Right kidney (tissue), 1 donor: ENCODE measurements at regions not wholly inside any gene's neighbourhood (a gene's known extent, or its start where the extent isn't known, plus 50 kb on each side); places are given as distances from the start of the nearest gene placed in this dataset.
"Not testable (repeated sequence)": the region's sequence is repeated elsewhere in the genome, so short reads cannot be mapped to it uniquely, and the experiment has no call there.

Source experiments
- DNase-seq: peaks from one replicate; pipeline ENCODE4 v3.0.0-alpha.2; 2016

DNA sequence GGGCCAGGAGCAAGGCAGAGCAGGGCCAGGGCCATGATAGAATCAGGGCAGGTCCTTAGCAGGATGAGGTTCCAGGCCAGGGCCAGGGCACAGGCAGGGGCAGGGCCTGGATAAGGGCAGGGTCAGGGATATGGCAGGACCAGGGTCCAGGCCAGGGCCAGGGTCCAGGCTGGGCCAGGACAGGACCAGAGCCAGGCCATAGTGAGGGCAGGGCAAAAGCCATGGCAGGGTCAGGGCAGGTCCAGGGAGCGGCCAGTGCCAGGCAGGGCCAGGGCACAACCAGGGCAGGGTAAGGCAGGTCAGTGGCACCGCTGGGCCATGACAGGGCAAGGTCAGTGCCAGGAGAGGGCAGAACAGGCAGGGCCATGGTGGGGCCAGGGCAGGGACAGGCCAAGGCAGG lies 152.2 kb downstream of the LIPI start:
- DNase-seq: no peak

DNA sequence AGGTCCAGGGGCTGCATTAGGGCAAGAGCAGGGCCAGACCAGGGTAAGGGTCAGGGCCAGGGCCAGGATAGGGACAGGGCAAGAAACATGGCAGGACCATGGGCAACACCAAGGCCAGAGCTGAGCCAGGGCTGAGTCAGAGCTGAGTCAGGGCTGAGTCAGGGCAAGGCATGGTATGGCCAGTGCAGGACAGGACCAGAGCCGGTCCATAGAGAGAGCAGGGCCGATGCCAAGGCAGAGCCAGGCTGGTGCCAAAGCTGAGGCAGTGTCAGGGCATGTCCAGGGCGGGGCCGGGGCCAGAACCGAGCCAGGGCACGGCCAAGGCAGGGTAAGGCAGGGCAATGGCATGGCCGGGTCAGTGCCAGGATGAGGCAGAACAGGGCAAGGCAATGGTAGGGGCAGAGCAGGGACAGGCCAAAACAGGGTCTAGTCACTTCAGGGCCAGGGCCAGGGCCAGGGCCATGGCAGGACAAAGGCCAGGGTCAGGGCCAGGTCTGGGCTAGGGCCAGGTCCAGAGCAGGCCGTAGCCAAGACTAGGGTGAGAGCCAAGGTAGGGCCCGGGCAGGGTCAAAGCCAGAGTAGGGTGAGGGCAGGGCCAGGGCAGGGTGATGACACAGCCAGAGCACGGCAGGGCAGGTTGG lies 152.8 kb downstream of the LIPI start:
- DNase-seq: not testable (repeated sequence)

- DNase-seq: no peak
These were observed 153.4 kb downstream of the LIPI start for GRCh38 chr21:14057313-14057712.

- no peak for DNase-seq
These were observed 154.0 kb downstream of the LIPI start for GRCh38 chr21:14056771-14057191.

GRCh38 chr21:14055746-14056515 lies 154.8 kb downstream of the LIPI start:
- DNase-seq: not testable (repeated sequence)

- DNase-seq: no peak
These were observed 156.1 kb downstream of the LIPI start for GRCh38 chr21:14054682-14055081.

DNA sequence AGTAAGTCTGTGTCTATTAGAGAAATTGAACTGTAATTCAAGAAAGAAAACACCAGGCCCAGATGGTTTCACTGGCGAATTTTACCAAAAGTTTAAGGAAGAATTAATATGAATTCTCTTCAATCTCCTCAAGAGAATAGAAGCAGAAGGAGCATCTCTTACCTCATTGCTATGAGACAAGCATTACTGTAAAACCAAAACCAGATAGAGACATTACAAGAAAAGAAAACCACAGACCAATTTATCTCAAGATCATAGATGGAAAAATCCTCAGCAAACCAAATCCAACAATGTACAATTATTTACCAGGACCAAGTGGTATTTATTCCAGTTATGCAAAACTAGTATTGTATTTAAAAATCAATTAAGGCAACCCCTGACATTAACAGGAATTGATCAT lies 160.6 kb downstream of the LIPI start:
- DNase-seq: no peak

DNA sequence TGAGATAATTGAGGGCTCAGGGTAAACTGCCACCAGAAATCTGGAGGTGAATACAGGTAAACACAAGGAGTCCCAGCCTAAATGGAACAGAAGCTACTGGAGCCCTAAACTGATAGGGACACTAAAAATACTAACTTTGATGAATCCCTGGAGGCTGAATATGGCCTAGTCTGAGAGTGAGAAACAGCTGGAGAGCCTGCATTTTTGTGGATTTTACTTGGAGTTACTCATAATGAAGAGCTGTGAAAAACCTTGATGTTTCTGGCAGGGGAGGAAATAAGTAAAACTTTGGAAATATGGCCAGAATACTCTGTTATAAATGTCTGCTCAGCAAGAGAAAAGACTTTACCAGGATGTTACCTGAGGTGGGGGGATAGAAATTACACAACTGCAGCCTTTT lies 164.4 kb downstream of the LIPI start:
- DNase-seq: no peak

DNA sequence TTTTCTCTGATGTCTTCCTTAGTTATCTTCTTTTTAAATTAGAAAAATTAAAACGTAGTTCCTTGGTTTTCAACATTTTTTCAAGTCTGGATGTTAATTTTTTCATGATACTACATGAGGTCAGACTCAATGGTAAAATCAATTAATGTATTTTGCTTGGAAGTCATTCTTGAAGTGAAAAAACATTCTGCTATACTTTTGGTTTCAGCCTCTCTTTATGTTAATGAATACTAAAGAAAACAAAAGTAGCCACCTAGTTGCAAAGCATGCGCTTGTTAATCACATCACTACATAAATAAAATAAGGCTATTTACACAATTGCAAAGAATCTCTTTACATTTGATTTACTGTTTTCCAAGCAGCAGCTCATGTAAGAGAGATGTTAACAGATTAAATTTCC lies 170.4 kb downstream of the LIPI start:
- no peak for DNase-seq

DNA sequence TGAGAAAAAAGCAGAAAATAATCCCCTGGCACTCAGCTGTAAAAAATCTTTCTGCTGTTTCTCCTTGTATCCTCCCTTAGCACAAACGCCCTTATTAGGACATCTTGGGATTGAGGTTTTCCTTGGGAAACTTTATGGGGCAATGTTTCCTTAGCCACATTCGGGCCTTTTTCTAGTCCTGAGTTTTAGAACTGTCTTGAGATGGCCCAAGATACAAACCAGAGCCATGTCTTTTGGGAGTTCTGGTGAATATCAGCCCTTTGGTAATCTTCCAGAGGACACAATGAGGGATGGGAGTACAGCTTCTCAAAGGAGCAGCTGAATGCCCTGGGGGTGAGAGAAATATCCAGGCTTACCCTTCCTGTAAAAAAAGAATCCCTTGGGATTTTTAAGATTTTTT lies 182.1 kb downstream of the LIPI start:
- DNase-seq: not testable (repeated sequence)

GRCh38 chr21:14027235-14027869 lies 183.4 kb downstream of the LIPI start:
- peak; percentile 78 for DNase-seq

DNA sequence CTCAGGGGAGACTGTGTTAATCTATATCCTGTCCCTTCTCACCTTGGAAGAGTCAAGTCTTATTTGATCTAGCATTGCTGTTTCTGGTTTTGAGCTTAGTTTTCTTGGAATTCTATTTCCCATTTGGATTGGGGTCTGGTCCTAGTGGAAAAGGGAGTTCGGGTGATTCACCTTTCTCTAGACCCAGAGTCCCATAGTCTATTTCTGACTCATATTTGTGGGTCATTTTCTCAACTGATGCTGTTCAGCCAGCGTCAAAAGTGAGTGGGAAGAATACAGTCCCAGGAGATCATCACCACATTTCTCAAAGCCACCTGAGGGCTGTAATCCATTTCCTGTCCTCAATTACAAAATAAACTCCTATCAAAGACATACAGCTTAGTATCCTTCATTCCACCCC lies 190.6 kb downstream of the LIPI start:
- DNase-seq: not testable (repeated sequence)

- DNase-seq: not testable (repeated sequence)
These were observed 194.9 kb downstream of the LIPI start for GRCh38 chr21:14015841-14016240.

DNA sequence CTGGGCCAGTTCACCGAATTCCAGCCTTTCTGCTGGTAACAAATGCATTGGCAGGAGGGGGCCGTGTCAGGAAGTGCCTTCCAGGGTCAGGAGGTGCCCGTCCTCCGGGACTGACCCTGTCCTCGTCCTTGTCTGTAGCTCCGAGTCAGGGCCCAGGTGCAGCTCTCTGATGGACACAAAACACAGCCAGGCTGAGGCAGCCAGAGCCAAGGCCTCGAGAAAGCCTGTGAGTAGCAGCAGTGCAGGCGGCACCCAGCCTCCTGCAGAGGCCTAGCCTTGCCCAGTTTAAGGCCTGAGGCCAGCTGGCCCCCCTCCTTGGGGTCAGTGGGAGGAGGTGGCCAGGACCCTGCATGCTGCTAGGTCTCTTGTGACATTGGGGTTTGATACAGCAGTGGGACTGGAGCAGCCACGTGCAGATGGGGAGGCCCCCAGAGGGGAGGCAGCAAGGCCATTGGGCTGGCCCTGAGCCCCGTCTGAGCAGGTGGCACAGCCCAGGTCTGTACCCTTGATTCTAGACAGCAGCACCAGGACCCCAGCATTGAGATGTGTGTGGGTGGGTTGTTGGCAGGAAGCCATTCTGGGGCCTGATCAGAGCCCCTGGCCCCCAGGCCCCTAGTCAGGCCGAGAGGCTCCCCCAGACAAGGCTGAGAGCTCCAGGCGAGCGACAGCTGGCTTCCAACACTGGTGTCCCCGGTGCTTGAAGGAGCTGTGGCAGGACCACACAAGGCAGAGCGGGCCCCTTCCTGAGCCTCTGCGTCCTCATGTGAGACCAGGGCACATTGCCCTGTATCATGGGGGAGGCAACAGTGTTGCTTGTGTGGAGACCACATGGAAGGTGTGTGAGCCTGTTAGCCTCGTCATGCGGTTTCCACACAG lies 196.9 kb downstream of the LIPI start:
- not testable (repeated sequence) for DNase-seq

DNA sequence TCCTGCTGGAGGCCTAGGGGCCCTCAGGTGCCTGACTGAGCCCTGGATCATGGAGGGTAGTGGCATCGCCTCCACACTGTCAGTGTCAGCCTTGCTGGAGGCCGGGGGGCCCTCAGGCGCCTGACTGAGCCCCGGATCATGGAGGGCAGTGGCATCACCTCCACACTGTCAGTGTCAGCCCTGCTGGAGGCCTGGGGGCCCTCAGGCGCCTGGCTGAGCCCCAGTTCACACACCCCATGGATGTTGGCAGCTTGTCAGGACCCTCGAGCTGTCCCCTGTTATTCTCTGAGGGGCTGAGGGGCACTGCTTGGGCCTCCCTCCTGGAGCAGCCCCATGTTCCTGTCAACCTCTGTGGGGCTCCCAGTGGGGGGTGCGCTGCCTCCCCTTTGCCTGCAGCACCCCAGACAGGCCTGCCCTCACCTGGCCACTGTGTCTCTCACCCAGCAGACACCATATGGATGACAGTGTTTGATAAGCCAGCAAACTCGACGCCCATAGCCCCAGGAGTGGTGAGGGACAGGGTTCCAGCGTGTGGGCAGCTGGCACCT lies 197.6 kb downstream of the LIPI start:
- DNase-seq: no peak

GRCh38 chr21:14012409-14012808 lies 198.3 kb downstream of the LIPI start:
- no peak for DNase-seq

GRCh38 chr21:14011751-14012150 lies 199.0 kb downstream of the LIPI start:
- not testable (repeated sequence) for DNase-seq

DNA sequence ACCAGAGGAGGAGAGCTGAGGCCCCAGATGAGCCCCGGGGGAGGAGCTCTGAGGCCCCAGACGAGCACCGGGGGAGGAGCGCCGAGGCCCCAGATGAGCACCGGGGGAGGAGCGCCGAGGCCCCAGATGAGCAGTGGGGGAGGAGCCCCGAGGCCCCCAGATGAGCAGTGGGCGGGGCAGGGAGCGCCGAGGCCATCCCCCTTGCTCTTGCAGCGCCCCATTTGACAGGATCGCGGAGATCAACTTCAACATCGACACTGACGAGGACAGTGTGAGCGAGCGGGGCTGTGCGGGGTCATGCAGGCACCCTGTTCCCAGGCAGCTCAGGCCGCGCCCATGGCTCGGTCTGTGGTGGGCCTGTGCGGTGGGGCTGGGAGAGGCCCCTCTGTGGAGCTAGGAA lies 199.6 kb downstream of the LIPI start:
- not testable (repeated sequence) for DNase-seq

GRCh38 chr21:14010729-14011128 lies 200.0 kb downstream of the LIPI start:
- DNase-seq: no peak

- DNase-seq: not testable (repeated sequence)
These were observed 200.8 kb downstream of the LIPI start for GRCh38 chr21:14009990-14010389.

GRCh38 chr21:14009238-14009981 lies 201.3 kb downstream of the LIPI start:
- not testable (repeated sequence) for DNase-seq
